ENCODE measurements at regions not wholly inside any gene's neighbourhood (a gene's known extent, or its start where the extent isn't known, plus 50 kb on each side); places are given as distances from the start of the nearest gene placed in this dataset.

DNA sequence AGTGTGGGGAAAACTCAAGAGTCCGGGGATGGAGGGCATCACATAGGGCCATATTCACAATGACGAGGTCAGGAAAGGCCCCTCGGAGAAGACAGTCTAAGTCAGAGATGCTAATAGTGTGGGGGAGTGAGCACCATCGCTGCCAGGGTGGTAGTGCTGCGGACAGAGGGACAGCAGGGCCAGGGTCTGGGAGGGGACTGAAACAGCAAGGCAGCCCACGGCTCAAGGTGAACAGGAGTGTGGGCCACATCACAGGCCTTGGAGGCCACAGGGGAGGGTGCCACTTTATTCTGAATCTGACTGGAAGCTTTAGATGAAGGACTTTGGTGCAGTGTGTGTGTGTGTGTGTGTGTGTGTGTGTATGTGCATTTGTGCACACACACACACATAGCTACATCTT is 130.9 kb upstream of the GLI2 start (continued):
- no peak for TF ChIP-seq CHD2 (IDR thresholded peaks at IDR 0.05; ENCODE audit: borderline replicate concordance, low read depth, low read length)

DNA sequence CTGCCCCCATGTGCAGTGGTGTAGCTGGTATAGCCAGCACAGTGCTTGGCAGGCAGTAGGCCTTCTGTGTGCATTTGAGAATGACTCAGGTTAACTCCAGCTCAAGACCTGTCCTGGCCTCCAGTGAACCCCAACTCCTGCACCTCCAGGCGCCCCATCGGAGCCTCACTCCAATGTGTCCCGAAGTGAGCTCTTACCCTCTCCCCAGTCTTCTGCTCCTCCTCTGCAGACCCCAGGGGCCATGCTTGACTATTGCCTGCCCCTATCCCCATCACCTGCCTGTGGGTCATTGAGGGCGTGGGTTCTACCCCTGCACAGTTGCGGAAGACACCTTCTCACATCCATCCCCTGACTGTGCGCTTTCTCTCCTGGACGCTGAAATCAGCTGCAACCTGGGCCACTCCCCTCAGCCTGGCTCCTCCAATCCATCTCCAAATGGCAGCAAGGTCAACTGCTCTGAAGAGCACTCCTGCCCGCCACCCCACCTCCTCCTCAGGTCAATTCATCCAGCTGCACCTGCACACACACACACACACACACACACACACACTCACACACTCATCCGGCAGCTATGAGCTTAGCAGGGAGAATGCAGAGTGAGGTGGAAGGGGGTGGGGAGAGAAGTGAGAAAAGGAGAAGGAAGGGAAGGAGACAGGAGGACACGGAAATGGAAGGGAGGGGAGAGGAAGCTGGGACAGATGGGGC is 130.3 kb upstream of the GLI2 start:
- H3K27ac ChIP-seq (ENCODE audit: control insufficient read depth, insufficient read depth), result no peak overlapping the region
- ChIA-PET CTCF (no interaction called here), RAD21 (ENCODE audit: unreplicated experiment) (no interaction called here), POLR2A (no interaction called here), SMC1A (ENCODE audit: uncharacterized antibody, unreplicated experiment) (no interaction called here)
- intact Hi-C loops (cut with micrococcal nuclease; ENCODE audit: unreplicated experiment), result no loop called here
- no peaks in the 10 kb centered on the region for H3K36me3 ChIP-seq (ENCODE audit: control insufficient read depth in 2 of 2, insufficient read depth in 2 of 2, low read length in 1 of 2)
- H3K4me3 ChIP-seq, result no peak overlapping the region
- no peaks in the 10 kb centered on the region for H4K20me1 ChIP-seq (ENCODE audit: control insufficient read depth, insufficient read depth)
- no peaks in the 10 kb centered on the region for H3K4me1 ChIP-seq (ENCODE audit: control insufficient read depth, insufficient read depth, low read length)
- H3K79me2 ChIP-seq (ENCODE audit: control insufficient read depth, insufficient read depth, low read length), result no peaks in the 10 kb centered on the region
- no peak overlapping the region for H3K4me2 ChIP-seq (ENCODE audit: control insufficient read depth, insufficient read depth)
- BruUV-seq (replicated peaks), result no TSS peak
- in situ Hi-C loops (cut with MboI), result no loop called here
- no peaks in the 10 kb centered on the region for H3K9me3 ChIP-seq (replicated peaks; ENCODE audit: control insufficient read depth, insufficient read depth, low read length)
- FAIRE-seq, result no peak
- 27% methylated on average over 7 of the region's 10 CpGs for WGBS (ENCODE audit: insufficient coverage, insufficient replicate concordance, low lambda C conversion rate, missing lambda C conversion rate)
- no peak overlapping the region for H2AFZ ChIP-seq (ENCODE audit: control insufficient read depth, low read depth, low read length)
- no peak for DNase-seq (ENCODE audit: low read depth, low spot score)
- H3K27me3 ChIP-seq (replicated peaks in 1 of 2; ENCODE audit: control insufficient read depth in 2 of 2, insufficient read depth in 2 of 2, low read length in 1 of 2), result peaks cover 0 to 7% of the 10 kb centered on the region in 2 experiments; a peak in 2 of 4 replicates
- ATAC-seq, result no peak
- no peak overlapping the region for H3K9ac ChIP-seq (ENCODE audit: control insufficient read depth, insufficient read depth, low read length)
- TF ChIP-seq, protein P1, sequence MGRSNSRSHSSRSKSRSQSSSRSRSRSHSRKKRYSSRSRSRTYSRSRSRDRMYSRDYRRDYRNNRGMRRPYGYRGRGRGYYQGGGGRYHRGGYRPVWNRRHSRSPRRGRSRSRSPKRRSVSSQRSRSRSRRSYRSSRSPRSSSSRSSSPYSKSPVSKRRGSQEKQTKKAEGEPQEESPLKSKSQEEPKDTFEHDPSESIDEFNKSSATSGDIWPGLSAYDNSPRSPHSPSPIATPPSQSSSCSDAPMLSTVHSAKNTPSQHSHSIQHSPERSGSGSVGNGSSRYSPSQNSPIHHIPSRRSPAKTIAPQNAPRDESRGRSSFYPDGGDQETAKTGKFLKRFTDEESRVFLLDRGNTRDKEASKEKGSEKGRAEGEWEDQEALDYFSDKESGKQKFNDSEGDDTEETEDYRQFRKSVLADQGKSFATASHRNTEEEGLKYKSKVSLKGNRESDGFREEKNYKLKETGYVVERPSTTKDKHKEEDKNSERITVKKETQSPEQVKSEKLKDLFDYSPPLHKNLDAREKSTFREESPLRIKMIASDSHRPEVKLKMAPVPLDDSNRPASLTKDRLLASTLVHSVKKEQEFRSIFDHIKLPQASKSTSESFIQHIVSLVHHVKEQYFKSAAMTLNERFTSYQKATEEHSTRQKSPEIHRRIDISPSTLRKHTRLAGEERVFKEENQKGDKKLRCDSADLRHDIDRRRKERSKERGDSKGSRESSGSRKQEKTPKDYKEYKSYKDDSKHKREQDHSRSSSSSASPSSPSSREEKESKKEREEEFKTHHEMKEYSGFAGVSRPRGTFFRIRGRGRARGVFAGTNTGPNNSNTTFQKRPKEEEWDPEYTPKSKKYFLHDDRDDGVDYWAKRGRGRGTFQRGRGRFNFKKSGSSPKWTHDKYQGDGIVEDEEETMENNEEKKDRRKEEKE (IDR thresholded peaks at IDR 0.05), result no peak
- TF ChIP-seq ZZZ3 (IDR thresholded peaks at IDR 0.05; ENCODE audit: control insufficient read depth, insufficient read length, low read depth) (no peak), EP300 (IDR thresholded peaks at IDR 0.05; ENCODE audit: borderline replicate concordance in 1 of 2, control insufficient read depth in 1 of 2, low read depth in 2 of 2, low read length in 2 of 2) (no peak), PAX8 (IDR thresholded peaks at IDR 0.05) (no peak), MEF2A (IDR thresholded peaks at IDR 0.05; ENCODE audit: insufficient read depth, low read depth, low read length) (no peak), SRF (IDR thresholded peaks at IDR 0.05; ENCODE audit: low read depth in 2 of 2, low read length in 2 of 2) (no peak), FOS (IDR thresholded peaks at IDR 0.05; ENCODE audit: borderline replicate concordance, extremely low read depth, insufficient read length) (no peak), PKNOX1 (IDR thresholded peaks at IDR 0.05) (no peak)
- TF ChIP-seq, protein P2, sequence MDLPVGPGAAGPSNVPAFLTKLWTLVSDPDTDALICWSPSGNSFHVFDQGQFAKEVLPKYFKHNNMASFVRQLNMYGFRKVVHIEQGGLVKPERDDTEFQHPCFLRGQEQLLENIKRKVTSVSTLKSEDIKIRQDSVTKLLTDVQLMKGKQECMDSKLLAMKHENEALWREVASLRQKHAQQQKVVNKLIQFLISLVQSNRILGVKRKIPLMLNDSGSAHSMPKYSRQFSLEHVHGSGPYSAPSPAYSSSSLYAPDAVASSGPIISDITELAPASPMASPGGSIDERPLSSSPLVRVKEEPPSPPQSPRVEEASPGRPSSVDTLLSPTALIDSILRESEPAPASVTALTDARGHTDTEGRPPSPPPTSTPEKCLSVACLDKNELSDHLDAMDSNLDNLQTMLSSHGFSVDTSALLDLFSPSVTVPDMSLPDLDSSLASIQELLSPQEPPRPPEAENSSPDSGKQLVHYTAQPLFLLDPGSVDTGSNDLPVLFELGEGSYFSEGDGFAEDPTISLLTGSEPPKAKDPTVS (IDR thresholded peaks at IDR 0.05; ENCODE audit: low read depth, low read length), result no peak
- TF ChIP-seq, protein P3, sequence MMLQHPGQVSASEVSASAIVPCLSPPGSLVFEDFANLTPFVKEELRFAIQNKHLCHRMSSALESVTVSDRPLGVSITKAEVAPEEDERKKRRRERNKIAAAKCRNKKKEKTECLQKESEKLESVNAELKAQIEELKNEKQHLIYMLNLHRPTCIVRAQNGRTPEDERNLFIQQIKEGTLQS (IDR thresholded peaks at IDR 0.05; ENCODE audit: borderline replicate concordance, extremely low read depth, low read depth, low read length), result no peak
- TF ChIP-seq, protein P4, sequence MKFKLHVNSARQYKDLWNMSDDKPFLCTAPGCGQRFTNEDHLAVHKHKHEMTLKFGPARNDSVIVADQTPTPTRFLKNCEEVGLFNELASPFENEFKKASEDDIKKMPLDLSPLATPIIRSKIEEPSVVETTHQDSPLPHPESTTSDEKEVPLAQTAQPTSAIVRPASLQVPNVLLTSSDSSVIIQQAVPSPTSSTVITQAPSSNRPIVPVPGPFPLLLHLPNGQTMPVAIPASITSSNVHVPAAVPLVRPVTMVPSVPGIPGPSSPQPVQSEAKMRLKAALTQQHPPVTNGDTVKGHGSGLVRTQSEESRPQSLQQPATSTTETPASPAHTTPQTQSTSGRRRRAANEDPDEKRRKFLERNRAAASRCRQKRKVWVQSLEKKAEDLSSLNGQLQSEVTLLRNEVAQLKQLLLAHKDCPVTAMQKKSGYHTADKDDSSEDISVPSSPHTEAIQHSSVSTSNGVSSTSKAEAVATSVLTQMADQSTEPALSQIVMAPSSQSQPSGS (IDR thresholded peaks at IDR 0.05; ENCODE audit: low read length), result no peak

Data from GM12878 (cell line).